HG02571 (cell line): ENCODE measurements at regions not wholly inside any gene's neighbourhood (a gene's known extent, or its start where the extent isn't known, plus 50 kb on each side); places are given as distances from the start of the nearest gene placed in this dataset.
A peak's percentile ranks its signal among the peaks of the same experiment; 100 is the strongest.

ENCODE experiments used
- ATAC-seq: cut with Tn5 transposase; IDR thresholded peaks from one replicate; pipeline ENCODE4 v1.9.1; 2021; ENCODE audit warnings: mild to moderate bottlenecking, moderate library complexity; ENCODE audit not compliant: unreplicated experiment

DNA sequence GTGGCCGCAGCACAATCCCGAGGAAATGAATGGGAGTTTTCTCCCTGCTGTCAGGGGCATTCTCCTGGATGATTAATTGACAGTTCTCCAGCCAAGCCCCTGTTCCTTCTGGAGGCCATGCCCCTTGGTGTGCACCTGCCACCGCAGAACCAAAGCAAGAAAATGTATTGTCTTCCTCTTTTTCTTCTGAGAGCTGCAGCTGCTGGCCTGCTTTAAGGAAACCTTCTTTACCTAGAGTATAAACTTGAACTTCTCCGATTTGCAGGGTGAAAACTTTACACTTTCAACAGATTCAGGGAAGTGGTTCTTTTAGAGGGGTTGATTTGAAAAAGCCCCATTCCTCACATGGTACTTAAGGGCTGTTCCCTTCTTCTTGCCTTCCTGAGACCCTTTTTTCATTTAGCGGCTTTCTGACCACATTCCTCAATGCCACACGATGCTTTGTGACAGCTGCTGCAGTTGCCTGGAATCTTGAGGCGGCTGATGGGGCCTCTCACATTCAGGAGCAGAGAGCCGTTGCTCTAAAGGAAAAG, 402.8 kb downstream of the TXNL1 start:
- ATAC-seq: peak; percentile 78

DNA sequence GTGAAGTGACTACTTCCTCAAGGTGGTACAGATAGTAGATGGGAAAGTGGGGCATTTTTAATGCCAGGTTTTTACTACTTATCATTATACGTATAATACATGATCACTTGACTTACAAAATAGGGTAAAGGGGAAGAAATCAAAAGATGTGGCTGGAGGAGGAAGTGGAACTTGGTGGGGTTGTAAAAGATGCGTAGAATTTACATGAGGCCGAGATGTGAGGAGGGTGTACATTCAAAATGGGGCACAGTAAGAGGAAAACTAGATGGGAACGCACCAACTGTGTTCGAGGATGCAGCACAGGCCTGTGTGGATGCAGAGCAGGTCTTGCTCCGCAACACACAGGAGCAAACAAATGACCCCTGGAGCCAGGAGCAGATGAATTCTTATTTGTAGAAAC, 403.3 kb downstream of the TXNL1 start:
- no peak for ATAC-seq

DNA sequence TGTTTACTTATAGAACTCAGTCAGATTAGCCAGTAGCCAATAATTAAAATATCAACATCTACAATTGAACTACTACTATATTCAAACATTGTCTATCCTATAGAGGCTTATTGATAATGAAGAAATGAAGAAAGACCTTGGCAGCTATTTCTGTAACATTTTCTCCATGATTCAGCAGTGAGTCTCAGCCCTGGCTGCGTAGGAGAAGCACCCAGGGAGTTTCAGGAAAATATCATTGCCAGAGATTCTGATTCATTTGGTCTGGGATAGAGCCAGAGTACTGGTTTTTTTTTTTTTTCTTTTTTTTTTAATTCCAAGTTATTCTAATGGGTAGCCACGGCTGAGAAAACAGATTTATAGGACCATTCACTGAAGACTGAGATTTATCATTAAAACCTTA, 404.8 kb downstream of the TXNL1 start:
- no peak for ATAC-seq

DNA sequence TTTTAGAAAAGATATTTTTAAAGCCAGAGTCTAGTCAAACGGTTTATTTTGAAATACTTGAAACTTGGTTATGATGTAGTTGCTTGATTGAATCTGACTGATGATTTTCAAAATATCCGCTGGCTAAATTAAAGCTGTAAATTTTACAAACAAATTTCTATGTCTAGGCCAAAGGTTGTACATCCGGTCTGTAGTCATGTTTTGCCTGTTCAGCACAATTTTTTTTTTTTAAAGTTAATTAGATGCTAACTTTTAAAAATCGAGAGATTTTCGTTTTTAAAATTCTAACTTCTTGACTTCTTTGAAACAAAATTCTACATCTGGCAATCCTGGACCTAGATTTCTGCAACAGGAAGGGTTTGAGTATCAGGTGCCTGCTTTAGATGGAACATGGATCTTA, 412.4 kb downstream of the TXNL1 start:
- no peak for ATAC-seq

DNA sequence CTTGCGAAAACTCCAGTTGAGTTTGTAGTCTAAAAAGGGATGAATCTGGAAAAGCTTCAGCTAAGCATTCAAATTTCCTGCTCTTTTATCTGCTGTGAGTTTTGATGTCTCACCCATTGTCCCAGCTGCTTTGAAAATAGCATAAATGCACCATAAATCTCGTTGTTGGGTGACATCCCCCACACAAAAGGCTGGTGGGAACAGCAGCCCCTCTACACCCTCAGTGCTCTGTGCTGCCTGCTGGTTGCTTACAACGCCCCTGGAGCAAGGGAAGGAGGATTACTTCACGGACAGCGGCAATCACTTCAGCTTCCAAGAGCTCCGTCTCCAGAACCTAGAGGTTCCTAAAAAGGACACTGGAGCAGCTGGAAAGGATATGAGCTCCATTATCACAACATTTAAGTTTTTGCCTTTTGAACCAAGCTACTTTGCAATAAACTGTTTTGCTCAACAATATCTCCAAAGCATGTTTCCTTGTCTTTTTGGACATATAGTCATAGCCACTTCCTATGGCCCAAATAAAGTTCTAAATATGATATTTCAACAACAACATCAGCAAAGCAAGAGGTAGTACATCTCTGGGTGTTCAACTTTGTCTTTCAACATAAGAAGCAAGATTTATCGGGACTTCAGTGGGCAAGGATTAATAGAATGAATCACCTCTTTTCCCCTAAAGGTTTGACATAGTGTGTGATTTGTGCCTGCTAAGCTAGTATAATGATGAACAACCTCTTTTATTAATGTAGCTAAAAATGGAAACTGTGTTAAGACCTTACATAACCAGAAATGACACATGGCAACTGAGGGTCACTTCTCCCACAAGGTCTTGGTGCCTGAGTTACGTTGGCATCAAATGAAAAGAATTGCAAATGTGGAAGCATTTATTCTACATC, 413.5 kb downstream of the TXNL1 start:
- ATAC-seq: no peak

DNA sequence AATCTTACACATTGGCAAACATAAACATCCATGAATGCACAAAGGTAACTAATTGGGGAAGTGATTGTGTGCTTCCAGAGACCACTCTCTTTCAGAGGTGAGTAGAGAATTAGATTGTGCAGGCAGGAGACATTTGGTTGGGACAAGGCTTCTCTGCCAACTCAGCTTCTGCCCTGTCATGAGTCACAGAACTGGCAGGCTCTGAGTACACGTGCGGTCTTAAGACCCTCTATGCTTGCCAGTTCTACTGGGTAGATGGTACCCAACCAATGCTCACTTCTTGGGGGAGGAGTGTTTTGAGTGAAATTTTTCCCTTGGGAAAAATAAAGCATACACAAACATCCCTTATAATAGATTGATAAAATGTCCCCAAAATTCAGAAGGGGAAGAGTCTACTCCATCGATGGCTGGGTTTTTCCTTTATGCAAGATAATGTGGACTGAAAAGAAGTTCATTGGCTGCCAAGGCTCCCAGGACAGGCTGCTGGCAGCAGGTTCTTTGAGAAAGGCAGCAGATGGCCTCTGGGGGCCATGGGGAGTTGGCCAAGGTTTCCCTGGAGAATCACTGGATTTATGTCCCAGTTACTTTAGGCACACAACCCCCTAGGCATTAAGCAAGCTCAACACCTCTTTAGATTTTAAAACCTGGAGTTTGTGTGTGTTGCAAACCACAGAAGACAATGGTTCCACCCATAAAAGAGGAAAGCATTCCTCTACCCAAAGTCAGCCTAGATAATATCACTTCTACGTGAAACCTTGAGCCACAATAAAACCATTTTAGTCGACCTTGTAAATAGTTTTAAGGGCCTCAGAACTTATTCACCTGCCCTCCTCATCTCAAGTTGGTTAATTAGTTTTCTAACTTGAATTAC, 417.0 kb downstream of the TXNL1 start:
- no peak for ATAC-seq

DNA sequence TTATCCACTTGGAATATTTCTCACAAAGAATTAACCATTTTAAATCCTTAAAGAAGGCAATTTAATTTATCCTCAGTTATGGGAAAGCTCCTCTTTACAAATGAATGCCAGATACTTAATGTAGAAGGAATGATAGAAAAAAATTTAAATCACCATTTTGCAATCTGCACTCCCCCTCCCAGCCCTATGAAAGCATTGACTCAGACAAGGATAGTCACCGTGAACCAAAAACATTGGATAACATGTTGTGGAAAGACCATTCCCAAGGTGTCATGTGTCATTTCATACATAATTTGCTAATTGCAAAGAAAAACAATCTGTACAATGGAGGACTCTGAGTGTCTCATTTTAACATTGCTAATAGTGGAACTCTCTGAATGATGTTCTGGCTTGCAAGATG, 421.0 kb downstream of the TXNL1 start:
- no peak for ATAC-seq

DNA sequence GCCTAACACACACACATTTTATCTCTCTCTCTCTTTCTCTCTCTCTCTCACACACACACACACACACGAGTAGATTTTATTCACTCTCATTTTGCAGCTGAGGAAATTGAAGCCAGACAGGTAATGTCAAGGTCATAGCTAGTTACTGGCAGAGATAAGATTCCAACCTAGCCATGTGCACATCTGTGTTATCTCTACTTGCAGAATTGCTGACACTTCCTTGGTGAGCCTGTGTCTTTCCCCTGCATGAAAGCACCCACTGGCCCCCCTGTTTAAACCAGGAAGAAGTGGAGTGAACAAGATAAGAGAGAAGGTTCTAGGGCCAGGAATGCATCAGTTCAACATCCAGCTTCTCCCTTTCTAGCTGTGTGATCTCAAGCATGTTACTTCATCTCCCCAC, 423.7 kb downstream of the TXNL1 start:
- no peak for ATAC-seq

DNA sequence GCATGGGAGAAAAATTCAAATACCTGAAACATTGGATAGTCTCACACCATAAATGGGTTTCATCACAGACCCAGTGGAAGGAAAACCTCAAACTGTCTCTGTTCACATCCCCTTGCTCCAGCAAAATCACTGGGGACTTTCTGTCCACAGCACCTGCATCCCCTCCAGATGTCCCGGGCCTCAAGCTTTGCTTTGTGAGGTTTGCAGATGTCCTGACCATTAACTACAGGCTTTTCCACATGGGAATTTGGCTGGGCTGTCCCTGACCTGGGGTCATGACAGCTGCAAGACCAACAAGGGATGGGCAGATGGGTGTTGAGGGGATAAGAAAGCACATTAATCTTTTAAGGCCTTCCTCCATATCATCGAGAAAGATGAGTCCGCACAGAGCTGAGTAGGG, 427.9 kb downstream of the TXNL1 start:
- no peak for ATAC-seq

DNA sequence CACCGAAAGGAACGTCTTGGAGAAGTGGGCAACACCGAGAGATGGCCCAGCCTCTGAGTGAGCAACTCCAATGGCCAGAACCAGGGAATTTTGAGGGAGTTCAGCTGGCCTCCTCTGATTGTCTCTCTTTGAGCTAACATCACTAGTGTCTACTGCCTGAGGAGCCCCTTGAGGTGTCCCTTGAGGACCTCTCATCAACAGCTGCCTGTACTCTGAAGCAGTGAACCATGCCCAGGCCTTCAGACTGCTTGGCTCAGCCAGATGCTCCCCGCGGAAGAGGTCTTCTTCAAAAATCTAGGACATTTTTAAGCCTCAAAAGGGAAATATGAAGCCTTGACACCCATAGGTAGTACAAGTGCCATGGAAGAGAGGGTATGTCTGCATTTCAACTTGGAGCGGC, 430.4 kb downstream of the TXNL1 start:
- ATAC-seq: no peak

DNA sequence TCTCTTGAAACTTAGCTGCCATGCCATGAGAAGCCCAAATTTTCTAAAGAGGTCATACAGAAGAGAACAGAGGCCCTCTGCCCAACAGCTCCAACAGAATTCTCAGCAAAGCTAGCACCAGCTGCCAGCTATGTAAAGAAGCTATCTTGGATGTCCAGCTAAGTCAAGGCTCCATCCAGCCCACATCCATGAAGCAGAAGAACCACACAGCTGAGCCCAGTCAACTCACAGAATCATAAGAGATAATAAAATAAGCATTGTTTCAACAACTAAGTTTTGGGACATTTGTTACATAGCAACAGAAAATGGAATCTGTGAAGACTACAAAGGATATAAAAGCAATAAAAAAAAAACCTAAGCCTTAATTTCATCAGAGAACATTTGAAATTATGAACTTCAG, 434.3 kb downstream of the TXNL1 start:
- no peak for ATAC-seq

DNA sequence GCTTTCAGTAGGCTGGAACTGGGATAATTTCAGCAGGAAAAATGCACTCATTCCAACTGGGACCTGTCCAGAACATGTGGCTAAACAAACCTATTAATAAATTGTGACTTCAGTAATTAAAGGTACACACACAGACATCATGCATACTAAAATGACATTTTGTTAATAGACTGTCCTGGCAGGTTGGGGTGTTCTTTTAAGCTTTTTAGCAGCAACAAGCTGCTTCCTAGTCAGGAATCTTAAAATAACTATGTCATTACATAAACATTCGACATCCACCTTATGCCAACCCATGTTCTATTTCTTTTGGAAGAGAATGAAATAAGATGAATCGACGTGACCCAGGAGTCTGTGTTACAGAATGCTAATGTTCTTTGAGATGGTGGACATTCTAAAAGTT, 435.7 kb downstream of the TXNL1 start:
- ATAC-seq: no peak

DNA sequence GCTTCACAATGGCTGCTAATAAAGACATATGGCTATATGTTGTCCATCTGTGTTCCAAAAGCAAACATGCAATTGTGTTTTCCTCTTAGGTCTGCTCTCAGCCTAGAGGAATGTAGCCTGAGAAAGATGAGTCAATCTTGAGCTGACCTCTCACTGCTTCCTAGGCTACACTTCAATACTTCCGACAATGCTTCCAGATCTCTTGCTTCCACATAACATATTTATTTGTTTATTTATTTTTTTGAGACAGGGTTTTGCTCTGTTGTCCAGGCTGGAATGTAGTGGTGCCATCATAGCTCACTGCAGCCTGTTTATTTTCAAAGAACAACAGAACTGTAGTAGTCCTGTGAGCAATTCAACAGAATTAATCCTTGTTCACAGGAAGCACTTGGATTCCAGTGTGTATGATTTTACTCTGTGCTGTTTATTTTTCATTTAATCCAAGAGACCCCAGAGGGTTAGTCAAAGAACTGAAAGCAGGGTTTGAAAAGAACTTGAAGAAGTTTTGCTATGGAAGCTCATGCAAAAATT, 437.9 kb downstream of the TXNL1 start:
- ATAC-seq: no peak

DNA sequence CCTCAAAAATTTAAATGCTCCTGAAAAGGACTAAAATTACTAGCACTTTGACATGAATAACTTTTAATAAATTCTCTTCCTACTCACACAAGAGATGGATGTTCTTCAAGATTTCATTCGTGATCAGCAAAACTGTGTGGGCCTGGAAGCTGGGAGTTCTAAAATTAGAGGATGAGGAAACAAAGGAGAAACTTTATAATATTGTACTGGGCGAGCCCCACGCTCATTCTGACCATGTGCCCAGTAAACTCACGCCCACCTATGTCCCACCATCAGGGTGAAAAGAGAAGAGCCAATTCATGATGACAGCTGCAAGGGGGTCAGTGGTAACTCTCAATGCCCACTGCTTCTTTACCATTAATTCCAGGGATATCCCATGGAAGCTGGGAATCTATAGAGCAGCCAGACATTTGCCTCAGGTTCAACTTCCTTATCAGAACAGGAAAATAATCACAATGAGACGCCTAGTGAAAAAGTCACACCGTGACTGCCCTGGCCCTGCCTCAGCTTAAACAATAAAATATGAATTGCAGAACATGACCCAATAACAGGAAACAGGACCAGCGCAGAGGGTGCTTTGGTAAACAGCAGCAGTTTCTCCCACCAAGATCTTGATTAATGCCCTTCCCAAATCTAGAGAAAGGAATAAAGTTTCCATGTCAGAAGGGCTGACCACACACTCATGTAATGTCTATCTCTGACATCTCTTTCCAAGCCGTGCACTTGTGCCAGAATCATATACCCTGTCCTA, 438.6 kb downstream of the TXNL1 start:
- ATAC-seq: no peak

DNA sequence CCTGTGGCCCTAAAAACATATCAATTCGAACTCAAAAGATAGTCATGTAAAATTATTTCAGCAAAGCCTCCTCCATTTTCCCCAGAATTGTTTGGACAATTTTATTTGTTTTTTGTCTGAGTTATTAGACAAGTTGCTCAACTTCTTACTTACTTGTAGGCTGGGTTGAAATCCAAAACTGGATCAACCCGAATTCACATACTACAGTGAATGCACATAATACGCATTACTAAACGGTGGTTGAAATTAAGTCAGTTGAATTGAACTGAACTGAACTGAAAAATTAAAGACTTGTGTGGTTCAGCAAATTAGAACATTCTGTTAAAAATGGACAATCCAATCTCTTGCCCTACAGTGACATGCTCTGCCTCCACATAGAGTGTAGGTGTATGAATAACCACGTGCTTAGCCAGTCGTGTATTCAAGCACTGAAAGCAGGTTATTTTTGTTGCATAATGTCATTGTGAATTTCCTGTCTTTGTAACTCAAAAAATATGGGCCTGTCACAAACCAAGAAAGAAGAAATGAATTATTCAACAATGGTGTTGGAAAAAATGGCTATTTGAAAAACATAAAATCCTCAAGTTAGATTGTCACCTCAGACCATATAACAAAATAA, 441.0 kb downstream of the TXNL1 start:
- no peak for ATAC-seq

DNA sequence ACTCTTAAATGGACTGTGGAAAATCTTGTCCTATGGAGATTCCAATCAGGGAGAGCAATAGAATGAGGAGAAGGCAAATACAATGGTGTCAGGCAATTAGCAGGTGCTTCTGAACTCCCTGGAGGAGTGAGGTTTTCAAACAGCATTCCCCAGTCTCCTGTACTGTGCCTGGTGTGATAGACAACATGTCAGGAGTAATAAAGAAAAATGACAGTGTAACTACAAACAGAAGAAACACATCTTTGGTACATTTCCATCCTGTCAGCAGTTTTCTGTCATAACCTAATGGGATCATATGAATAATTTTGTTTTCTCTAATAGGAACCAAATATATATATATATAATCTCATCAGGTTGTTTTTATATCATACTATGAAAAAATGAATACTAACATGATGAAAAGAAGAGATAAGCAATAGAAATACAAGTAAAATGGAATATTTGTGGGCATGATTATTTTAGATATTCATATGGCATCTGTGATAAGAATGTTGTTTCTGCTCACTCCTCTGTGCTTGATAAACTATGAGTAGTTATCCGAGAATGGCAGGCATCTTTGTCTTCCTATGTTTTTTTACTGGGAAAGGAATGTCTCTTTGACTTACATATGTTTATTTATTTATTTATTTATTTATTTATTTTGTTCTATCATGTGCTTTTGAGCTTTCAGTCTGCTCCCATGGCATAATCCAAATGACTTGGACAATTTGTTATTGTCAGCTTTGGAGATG, 441.7 kb downstream of the TXNL1 start:
- ATAC-seq: no peak

DNA sequence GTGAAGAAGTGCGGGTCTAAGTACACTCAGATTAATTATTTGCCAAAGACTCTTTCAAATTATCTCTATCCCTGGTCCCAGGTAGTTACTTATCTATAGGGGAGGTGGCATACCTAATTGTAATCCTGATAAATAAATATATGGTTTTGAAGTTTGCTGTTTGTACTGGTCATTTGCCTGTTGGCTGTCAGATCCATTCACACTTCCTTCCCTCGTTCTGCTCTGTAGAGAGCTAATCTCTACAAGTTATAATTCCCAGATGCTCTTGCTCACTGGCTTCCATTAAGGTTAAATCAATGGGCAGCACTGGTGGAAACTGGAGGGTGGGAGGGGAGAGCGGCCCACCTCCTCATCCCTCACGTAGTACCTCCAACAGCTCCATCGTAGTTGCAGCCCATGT, 447.1 kb downstream of the TXNL1 start:
- ATAC-seq: no peak

DNA sequence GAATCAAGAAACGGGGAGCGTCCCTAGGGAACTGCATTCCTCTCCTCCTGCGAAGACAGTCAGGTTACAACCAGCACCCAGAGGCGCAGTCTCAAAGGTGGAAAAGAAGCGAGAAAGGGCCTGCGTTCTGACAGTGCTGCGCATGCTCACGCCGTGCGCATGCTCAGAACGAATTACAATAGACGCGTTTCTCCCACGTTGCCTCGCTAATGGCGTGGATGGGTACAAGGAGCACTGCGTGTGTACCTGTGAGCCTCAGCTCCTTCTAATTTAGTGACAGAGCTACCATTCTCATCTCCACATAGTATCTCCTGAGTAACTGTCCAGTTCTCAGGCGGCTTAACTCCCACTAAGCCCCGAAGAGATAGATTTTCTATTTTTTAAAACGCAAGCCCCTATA, 448.8 kb downstream of the TXNL1 start:
- no peak for ATAC-seq

DNA sequence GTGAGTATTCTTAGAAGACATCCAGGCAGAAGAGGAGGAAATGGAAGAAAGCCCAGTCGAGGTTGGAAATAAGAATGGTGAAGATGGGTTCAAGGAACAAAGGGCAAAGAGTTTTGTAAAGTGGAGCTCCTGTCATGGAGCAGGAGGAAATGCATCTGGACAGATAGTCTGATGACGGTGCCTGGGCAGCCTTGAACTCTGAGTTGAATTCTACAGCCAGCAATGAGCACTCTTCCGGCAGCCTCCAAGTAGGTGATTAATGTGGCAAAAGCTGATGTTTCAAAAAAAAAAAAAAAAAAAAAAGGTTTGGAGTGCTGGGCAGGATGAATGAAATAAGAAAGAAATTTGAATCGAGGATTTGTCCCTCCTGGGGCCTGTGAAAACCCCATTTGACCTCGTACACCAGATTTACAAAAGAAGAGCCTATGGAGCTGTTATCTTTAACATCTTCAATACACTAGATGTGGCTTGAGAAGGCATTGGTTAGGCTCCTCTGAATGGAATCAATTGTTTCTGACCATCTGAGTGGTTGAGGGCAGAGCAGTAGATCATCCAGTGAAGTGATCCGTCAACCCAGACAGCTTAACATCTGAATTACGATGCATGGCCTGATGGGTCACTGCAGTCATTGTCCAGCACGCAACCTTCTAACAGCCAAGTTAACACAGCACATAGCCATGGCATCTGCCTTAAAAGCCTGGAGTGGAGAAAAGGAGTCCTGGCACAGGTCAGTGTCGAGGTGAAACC, 449.7 kb downstream of the TXNL1 start:
- ATAC-seq: no peak
